Cardiac septum (tissue), 1 donor: ENCODE measurements at regions not wholly inside any gene's neighbourhood (a gene's known extent, or its start where the extent isn't known, plus 50 kb on each side); places are given as distances from the start of the nearest gene placed in this dataset.

ENCODE experiments used
- DNase-seq: peaks from one replicate; pipeline ENCODE4 v3.0.0-alpha.2; 2020; ENCODE audit warnings: low spot score
- intact Hi-C: fragments of 100-400 bp; cut with DNase I; formaldehyde crosslinking; loops from one replicate; pipeline ENCODE4 v1.14.0; 2022
- donor health status: DM: no; HTN: no; CAD: no.

DNA sequence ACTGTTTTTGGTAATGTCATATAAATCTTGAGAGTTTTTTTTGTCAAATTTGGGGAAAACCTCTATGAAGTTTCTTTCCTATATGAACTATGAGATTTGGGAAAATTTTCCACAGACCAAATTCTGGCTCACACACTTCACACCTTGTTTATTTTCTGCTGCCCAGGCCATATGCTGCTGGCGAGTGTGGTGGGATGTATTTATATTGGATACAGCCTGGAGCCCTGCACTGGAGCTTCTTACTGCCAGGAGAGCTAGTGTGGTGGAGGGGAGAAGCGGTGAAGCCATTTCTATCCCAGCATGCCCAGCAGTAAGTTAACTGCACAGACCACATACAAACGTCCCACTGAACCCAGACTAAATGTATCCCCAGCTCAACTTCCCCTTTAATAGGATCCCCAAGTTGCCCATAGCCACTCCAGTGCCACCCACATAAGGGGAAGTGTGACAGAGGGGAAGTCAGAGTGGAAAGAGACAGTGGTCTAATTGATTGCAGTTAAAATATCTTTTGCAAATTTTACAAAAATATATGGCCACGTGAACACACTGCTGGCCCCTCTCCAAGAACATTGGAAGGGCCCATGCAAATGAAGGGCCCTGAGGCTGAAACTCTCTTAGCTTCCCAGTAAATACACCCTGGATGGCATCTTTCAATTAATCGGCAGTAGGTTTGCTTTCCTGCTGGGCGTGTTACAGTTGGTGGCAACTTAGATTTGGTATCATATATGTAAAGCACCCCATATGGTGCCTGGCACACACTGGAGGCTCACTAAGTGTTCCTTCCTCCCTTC, 146.6 kb upstream of the ITGA6 start:
- intact Hi-C loops = no loop called here

DNA sequence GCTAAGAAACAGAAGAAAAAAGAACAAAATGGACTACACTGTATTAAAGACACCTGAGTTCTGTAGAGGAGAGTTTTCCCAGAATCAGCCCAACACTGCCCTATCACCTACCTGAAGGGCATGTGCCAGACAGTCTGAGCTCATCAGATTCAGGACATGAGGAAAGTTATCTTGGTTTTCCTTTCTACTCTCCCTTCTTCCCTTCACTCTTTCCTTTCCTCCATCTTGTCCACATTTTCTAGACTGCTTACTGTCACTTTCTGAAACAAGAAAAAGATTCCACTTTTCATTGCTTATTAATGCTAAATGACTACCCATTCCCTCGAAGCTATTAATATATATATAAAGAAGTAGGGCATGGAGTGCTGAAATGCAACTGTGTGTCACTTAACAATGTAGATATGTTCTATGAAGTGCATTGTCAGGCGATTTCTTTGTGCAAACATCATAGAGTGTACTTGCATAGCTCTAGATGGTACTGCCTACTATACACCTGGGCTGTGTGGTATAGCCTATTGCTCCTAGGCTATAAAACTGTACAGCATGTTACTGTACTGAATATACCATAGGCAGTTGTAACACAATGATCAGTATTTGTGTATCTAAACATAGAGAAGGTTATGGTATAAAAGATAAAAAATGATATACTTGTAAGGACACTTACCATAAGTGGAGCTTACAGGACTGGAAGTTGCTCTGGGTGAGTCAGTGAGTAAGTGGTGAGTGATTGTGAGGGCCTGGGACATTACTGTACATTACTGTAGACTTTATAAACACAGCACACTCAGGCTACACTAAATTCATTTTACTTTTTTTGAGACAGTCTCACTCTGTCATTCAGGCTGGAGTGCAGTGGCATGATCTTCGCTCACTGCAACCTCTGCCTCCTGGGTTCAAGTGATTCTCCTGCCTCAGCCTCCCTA, 145.5 kb upstream of the ITGA6 start:
- intact Hi-C loops = no loop called here
- DNase-seq = no peak

More for the DNA sequence above, 146.6 kb upstream of the ITGA6 start:
- DNase-seq = no peak

DNA sequence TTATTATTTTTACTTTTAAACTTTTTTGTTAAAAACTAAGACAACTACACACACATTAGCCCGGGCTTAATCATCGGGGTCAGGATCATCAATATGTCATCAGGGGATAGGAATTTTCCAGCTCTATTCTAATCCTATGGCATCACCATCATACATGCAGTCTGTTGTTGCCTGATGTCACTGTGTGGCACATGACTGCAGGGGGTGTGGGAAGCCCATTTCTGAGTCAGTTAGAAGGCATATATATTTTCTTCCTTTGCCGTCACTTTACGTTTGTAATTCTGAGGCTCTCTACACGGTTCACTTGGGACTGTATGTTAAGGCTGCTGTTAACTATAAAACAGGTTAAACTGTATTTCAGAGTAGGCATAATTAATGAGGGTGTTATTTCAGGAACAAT, 144.4 kb upstream of the ITGA6 start:
- intact Hi-C loops = no loop called here
- DNase-seq = no peak

DNA sequence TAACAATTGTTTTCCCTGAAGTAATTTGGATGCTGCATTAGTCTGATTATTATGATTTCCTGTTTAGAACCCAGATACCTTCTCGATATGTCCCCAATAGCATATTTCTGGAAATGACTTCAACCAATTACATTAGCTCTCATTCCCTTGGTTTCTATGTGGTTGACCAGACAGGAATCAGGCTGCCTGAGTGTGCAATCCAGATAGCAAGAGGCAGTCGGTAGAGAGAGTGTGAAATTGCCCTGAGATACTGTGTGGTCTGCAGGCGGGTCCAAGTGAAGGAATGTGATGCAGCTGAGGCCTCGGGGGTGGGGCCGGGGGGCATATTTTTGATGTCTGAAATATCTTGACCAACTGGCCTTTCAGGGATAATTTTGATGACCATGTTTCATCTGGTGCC, 143.9 kb upstream of the ITGA6 start:
- DNase-seq = no peak
- intact Hi-C loops = no loop called here

DNA sequence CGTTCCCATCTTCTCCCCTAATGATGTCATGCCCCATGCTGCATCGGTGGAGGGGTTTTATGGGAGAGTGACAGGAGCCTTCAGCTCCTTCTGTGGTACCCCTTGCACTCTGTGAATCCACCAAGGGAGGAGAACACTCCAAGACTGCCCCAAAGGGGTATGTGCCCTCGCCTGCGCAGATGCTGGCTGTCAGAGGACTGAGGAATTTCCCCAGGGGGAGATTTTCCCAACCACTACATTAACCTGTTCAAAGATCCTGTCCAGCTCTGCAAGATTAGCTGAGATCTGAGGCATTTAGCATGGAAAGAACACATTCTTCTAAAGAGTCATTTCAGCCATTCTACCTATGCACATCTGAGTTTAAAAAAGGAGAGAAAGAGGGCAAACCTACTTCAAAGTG, 143.2 kb upstream of the ITGA6 start:
- intact Hi-C loops = no loop called here
- no peak for DNase-seq

DNA sequence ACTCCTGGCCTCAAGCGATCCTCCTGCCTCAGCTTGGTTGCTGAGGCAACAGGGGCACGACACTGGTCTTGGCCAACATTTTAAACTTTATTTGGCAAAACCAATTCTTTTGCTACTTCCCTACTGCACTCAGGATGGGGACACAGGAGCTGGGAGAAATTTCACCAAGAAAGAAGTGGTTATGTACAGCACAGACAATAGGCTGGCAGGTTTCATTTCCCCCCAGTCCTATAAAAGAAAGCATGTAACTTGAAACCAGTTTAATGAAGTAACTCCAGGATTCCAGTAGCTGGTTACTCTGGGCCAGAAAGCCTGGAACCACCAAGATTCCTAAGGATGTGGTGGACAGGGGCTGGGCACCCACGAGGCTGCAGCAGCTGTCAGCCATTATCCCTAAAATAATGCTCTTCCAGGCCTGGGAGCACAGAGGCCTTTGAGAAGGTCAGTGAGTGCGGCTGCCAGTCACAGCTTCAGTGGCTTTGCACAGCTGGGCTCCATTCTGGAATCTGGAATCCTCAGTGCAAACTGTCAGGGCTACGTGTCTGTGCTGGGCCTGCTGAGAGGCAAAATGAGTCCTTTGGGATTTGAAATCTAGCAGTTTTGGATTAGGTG, 142.3 kb upstream of the ITGA6 start:
- intact Hi-C loops = no loop called here
- no peak for DNase-seq

DNA sequence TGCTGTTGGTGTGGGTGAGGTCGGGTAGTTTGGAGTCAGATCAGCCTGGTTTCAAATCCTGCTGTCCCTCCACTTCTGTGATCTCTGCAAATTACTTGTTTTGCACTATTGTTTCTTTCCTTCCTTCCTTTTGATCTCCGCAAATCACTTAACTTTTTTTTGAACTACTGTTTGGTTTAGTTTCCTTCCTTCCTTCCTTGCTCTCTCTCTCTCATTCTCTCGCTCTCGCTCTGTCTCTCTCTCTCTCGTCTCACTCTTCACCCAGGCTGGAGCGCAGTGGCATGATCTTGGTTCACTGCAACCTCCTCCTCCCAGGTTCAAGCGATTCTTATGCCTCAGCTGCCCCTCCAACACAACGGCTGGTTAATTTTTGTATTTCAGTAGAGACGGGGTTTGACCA, 141.6 kb upstream of the ITGA6 start:
- DNase-seq = no peak
- intact Hi-C loops = no loop called here

DNA sequence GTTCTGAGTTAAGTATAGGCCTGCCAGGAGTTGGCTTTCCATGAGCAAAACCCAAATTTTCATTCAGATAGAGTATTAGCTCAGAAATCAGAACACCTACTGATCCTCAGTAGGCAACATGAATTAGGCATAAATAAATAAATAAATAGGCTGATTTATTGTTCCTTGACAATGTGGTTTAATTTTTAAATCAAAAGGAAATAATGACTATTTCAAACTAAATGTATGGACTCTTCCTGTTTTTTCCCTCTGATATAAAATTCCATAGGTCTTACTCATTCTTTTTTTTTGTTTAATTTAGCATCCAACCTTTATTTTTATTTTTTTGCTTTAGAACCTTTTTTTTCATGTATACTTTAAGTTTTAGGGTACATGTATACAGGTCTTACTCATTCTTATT, 140.2 kb upstream of the ITGA6 start:
- intact Hi-C loops = no loop called here

DNA sequence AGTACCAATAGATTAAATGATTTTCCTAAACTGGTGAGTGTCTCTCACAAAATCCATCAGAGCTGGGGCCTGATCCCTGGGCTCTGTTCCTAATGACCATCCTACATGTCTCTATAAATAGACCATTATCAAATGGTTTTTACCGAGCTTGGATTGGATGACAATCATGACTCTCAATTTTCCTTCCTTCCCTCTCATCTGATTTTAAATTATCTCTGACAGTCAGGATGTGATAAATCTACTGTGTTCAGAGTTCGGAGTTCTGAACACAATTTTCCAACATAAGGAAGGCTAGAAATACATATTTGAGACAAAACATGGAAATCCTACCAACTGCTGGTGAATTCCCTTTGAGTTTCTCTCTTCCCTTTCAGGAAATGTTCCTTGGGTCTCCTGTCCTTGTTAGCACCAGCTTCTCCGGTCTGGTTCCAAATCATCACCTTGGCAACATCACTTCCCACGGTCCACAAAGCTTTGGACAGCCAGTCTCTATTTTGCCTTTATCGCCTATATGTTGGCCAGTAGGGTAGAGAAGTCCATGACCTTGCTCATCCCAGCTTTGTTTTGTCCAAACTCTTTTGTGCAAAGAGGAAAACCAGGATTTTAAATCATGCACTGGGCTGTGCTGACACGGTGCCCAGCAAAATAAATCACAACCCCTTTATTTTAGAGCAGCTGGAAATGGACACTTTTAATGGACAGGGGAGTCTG, 139.6 kb upstream of the ITGA6 start:
- DNase-seq = no peak
- intact Hi-C loops = no loop called here

More for the DNA sequence above, 140.2 kb upstream of the ITGA6 start:
- DNase-seq = no peak

DNA sequence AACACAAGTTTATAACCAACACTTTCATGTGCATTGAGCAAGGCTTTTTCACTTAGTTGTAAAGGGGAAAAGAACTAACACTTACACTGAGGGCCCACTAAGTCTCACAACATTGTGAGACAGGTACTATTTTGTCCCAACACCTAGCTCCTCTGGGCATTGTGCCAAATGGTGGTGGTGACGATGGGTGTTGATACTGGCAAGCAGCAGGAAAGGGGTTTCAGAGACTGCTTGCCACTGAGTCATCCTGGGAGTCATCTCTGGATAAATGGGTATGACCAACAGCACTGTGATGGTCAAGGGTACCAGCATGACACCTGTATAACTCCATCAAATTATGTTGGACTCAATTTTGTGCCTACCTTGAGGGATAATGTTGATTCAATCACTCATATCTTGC, 138.8 kb upstream of the ITGA6 start:
- intact Hi-C loops = no loop called here

DNA sequence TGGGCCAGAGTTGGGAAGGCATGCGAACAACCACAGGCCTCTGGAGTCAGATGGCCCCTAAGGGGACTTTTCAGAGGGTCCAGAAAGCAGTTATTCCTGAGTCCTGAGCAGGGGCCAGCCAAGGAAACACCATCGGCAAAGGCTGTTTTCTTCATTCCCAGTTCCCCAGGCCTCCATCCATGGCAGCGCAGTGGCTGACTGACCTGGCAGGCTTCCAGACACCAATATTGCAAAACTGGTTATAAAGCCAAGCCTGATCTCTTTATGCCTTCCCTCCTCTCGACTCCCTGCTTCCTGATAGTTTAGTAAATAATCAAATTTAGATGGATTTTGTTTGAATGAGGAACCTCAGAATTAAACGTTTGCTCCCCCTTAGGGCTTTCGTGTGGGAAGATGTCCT, 133.4 kb upstream of the ITGA6 start:
- intact Hi-C loops = no loop called here
- DNase-seq = no peak

More for the DNA sequence above, 138.8 kb upstream of the ITGA6 start:
- no peak for DNase-seq

DNA sequence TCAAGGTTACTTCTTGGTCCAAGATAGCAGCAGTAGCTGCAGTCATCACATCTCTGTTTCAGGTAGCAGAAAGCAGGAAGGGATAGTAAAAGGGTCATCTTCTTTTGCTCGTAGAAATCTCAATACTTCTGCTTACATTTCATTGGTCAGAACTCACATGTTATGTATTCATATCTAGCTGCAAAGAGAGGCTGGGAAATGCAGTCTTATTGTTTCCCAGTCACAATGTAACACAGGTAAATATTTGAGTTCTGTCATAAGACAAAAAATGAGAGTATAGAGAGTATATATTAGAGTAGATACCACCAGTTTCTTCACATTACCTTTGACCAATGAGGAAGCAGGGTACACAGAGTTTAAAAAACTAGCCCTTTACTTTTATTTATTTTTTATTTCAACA, 132.4 kb upstream of the ITGA6 start:
- intact Hi-C loops = no loop called here
- DNase-seq = no peak

DNA sequence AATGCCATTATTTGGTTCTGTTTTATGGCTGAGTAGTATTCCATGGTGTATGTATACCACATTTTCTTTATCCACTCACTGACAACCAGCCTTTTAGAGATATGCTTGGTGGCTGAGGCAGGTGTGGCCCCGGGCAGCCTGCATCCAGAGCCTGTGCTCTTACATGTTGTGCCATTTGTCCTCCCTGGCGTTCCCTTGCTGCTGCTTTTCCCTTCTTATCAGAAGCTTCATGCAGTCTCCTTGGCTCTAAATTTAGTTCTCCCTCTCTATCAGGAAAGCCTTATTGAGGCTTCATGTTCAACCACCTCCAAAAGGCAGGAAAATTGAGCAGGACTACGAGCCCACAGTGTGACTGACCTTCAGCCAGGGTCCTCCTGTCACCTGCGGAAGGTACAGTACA, 131.7 kb upstream of the ITGA6 start:
- intact Hi-C loops = no loop called here

DNA sequence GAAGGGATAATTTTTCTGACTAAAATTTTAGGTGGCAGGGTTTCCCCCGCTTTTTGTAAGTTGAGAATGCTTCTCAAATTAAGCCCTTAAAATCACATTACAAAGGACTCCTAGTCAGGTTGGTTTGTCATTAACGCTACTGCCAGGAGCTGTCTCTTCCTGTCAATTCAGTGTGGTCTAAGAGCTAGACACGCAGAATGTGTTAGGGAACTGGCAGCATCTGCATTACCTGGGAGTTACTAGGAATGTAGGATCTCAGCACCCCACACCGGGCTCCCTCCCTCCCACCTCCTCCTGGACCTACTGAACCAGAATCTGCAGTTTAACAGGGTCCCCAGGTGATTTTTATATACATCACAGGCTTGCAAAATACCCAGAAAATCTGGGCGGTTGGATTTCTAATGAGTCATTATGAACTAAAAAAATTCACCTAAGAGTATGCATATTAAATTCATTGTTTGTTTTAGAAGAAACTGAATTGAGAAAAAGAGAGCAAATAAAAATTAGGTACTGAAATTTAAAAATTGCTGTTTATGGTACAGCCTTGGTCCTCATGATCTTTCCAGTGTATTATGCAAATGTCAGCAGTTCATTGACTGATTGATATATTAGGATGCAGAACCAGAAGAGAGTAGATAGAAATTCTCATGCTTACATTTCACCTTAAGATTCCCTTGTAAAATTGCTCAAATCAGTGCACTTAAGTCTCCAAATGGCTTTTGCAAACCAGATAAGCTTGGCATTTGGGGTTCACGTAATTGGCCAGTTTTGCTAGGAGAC, 130.9 kb upstream of the ITGA6 start:
- DNase-seq = no peak
- intact Hi-C loops = no loop called here

More for the DNA sequence above, 131.7 kb upstream of the ITGA6 start:
- DNase-seq = no peak

DNA sequence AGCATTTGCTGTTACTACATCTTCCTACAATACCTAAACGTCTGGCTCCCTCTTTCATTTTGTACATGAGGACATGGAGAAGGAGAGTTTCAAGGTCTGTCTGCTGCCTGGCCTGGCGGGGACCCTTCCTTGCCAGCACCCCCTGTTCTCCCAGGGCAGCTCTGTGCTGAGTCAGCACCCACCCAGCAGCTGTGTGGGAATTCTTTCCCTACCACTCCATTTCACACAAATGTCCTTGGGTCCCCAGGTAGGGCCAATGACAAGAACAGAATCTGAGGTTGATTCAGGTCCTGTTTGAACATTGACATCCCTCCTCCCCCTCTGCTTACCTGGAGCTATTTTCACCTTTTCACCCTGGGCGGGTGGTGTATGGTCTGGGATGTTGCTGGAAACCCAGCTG, 129.9 kb upstream of the ITGA6 start:
- intact Hi-C loops = no loop called here
- DNase-seq = no peak

DNA sequence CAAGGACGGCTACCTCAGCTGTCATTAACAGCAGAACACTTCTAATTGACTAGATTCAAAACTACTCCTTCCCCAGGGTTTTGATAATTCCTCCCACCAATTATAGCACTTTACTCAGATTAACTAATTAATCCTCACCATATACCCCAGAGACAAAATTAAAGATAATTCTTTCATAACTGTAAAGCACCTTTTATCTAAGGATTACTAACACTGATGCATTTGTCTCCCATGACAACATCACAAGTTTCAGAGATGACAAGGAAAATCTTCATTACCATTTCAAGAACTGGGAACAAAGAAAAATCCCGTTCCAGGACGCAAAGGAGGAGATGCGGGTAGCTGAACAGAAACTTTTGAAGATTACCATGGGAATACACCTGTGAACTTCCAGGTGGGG, 129.4 kb upstream of the ITGA6 start:
- no peak for DNase-seq
- intact Hi-C loops = no loop called here

DNA sequence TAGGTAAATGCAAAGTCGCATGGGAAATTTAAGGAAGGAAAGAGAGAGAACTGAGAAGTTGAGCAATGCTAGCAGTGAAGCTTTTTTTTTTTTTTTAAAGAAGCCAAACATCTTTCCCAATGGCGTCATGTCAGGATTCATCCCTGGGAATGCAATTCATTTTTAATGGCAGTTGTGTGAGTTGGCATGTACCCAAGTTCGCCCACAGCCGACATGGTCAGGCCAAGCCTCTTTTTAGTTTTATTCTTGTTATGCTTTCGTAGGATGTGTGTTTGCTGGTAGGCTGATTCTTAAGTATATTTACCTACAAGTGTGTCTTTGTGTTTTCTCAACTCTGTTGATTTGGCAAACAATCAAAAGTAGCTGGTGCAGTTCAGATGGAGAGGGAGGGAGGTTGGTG, 127.6 kb upstream of the ITGA6 start:
- intact Hi-C loops = no loop called here
- no peak for DNase-seq

DNA sequence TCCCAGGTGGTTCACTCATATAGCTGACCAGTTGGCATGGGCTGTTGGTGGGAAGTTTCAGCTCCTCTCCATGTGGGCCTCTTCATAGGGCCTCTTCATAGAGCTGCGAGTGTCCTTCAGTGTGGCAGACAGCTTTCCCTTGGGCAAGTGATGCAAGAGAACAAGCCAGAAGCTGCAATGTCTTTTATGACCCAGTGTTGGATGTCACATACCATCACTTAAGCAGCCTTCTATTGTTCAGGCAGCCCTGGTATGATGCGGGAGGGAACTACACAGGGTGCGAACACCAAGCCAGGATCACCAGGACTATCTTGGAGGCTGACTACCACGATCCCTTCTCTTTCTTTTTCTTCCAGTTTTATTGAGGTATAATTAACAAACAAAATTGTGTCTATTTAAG, 126.5 kb upstream of the ITGA6 start:
- intact Hi-C loops = no loop called here

DNA sequence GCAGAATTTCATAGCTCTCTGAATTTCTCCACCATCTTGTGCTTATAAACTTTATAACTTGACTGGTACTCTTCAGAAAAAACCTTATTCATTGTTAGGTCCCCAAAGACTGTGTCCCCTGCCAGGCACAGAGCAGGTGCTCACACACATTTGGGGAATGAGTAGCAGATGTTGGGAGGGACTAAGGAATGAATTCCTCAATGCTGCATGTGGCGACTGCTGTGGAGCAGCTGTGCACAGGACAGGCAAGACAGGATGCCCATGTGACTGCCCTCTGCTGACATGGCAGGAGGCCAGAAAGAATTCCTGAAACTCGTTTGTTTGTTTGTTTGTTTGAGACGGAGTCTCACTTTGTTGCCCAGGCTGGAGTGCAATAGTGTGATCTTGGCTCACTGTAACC, 122.3 kb upstream of the ITGA6 start:
- intact Hi-C loops = loop anchor here (5.0 kb wide), 1 partner anchor 53 kb away; no protein-coding TSS in a partner anchor
- no peak for DNase-seq

More for the DNA sequence above, 126.5 kb upstream of the ITGA6 start:
- no peak for DNase-seq
